ENCODE measurements at regions not wholly inside any gene's neighbourhood (a gene's known extent, or its start where the extent isn't known, plus 50 kb on each side); places are given as distances from the start of the nearest gene placed in this dataset.

DNA sequence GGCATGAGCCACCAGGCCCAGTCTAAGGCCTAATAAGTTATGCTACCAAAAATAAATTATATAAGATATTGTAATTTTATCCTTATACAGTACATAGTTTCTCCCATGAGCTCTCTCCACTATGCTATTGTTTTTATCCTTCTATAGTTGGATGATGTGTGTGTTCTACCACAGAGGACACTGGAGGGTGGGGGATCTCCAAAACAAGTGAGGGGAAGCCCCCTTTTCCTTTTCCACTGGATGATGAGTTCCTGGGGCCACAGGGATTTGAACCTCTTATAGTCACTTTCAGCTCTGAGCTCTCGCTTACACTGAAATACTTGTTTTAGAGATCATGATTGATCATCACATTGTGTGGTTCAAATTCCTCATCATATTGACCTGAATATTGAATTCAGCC lies 77.6 kb upstream of the VAV3 start:
- TF ChIP-seq, protein P1, sequence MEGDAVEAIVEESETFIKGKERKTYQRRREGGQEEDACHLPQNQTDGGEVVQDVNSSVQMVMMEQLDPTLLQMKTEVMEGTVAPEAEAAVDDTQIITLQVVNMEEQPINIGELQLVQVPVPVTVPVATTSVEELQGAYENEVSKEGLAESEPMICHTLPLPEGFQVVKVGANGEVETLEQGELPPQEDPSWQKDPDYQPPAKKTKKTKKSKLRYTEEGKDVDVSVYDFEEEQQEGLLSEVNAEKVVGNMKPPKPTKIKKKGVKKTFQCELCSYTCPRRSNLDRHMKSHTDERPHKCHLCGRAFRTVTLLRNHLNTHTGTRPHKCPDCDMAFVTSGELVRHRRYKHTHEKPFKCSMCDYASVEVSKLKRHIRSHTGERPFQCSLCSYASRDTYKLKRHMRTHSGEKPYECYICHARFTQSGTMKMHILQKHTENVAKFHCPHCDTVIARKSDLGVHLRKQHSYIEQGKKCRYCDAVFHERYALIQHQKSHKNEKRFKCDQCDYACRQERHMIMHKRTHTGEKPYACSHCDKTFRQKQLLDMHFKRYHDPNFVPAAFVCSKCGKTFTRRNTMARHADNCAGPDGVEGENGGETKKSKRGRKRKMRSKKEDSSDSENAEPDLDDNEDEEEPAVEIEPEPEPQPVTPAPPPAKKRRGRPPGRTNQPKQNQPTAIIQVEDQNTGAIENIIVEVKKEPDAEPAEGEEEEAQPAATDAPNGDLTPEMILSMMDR (IDR thresholded peaks at IDR 0.05), result no peak
- TF ChIP-seq POLR2AphosphoS5 (IDR thresholded peaks at IDR 0.05), result no peak
